ENCODE measurements at regions not wholly inside any gene's neighbourhood (a gene's known extent, or its start where the extent isn't known, plus 50 kb on each side); places are given as distances from the start of the nearest gene placed in this dataset.

DNA sequence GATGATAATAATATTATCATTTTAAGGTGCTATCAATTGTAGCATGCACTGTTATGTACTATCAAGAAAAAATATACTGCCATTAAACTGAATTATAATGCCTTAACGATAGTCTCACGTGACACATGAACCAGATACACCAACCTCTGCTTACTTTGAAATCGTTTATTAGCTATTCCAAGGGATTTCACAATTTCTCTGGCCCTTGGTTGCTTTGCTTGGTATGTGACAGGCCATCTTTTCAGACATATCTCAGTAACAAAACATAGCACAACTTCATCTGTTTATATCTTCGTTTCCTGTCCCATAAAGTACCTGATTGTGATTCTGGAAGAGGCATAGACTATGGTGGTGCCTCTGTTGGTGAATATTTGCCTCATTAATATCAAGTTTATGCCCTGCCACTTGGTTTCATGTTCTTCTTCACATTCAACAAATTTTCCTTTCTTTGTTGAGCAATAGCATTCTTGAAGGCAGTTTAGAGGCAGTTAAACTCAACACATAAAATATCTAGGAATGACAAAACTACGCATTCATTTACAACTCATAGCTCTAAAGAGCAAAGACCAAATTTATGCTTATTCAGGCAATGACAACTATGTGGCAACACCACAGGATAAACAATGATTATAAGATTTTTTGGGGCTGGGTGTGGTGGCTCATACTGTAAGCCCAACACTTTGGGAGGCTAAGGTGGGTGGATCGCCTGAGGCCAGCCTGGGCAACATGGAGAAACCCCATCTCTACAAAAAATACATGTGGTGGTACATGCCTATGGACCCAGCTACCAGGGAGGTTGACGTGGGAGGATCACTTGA, 84.3 kb downstream of the MCFD2 start:
- TF ChIP-seq, protein P1, sequence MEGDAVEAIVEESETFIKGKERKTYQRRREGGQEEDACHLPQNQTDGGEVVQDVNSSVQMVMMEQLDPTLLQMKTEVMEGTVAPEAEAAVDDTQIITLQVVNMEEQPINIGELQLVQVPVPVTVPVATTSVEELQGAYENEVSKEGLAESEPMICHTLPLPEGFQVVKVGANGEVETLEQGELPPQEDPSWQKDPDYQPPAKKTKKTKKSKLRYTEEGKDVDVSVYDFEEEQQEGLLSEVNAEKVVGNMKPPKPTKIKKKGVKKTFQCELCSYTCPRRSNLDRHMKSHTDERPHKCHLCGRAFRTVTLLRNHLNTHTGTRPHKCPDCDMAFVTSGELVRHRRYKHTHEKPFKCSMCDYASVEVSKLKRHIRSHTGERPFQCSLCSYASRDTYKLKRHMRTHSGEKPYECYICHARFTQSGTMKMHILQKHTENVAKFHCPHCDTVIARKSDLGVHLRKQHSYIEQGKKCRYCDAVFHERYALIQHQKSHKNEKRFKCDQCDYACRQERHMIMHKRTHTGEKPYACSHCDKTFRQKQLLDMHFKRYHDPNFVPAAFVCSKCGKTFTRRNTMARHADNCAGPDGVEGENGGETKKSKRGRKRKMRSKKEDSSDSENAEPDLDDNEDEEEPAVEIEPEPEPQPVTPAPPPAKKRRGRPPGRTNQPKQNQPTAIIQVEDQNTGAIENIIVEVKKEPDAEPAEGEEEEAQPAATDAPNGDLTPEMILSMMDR (IDR thresholded peaks at IDR 0.05): no peak
- TF ChIP-seq POLR2A (IDR thresholded peaks at IDR 0.05): no peak

Measured in Peyer's patch (tissue), 4 donors.